H9 (cell line): ENCODE measurements at regions not wholly inside any gene's neighbourhood (a gene's known extent, or its start where the extent isn't known, plus 50 kb on each side); places are given as distances from the start of the nearest gene placed in this dataset.

Experiments used
- DNase-seq: peaks from one replicate; pipeline ENCODE4 v3.0.0-alpha.2; 2017
- H2AFZ ChIP-seq: one replicate; pipeline ENCODE4 v1.6.1; 2013; ENCODE audit warnings: mild to moderate bottlenecking, low read length, control low read depth, moderate library complexity
- H2AK5ac ChIP-seq: 2 replicates; pipeline ENCODE4 v1.6.1; 2013; ENCODE audit warnings: low read length, control low read depth, mixed read lengths; ENCODE audit not compliant: insufficient read length
- H2BK120ac ChIP-seq: one replicate; pipeline ENCODE4 v1.6.1; 2013; ENCODE audit warnings: low read depth, mild to moderate bottlenecking, low read length, control low read depth, inconsistent platforms; ENCODE audit not compliant: poor library complexity, severe bottlenecking
- H2BK12ac ChIP-seq: 2 replicates; pipeline ENCODE4 v1.6.1; 2013; ENCODE audit warnings: low read length, control low read depth, mixed read lengths, low read depth; ENCODE audit not compliant: insufficient read length
- H2BK15ac ChIP-seq: 2 replicates; pipeline ENCODE4 v1.6.1; 2013; ENCODE audit warnings: low read depth, low read length, control low read depth
- H2BK20ac ChIP-seq: one replicate; pipeline ENCODE4 v1.6.1; 2013; ENCODE audit warnings: low read depth, mild to moderate bottlenecking, low read length, control low read depth, inconsistent platforms; ENCODE audit not compliant: poor library complexity, severe bottlenecking
- H2BK5ac ChIP-seq: 2 replicates; pipeline ENCODE4 v1.6.1; 2013; ENCODE audit warnings: low read length, control low read depth, mixed read lengths; ENCODE audit not compliant: insufficient read length
- H3K14ac ChIP-seq: 2 replicates; pipeline ENCODE4 v1.6.1; 2013; ENCODE audit warnings: low read length, control low read depth; ENCODE audit not compliant: insufficient read depth
- H3K18ac ChIP-seq: 2 replicates; pipeline ENCODE4 v1.6.1; 2013; ENCODE audit warnings: low read depth, mild to moderate bottlenecking, mixed read lengths, low read length, control low read depth; ENCODE audit not compliant: insufficient read length
- H3K23ac ChIP-seq: 2 replicates; pipeline ENCODE4 v1.6.1; 2013; ENCODE audit warnings: low read length, control low read depth, mixed read lengths, low read depth; ENCODE audit not compliant: insufficient read length
- H3K23me2 ChIP-seq: 2 replicates; pipeline ENCODE4 v1.6.1; 2013; ENCODE audit warnings: low read depth, mild to moderate bottlenecking, mixed read lengths, low read length, control low read depth; ENCODE audit not compliant: insufficient read length, poor library complexity, severe bottlenecking
- H3K27ac ChIP-seq: 2 replicates; pipeline ENCODE4 v1.5.1; 2013; ENCODE audit warnings: low read length, control low read depth, mixed read lengths, low read depth; ENCODE audit not compliant: insufficient read length
- H3K27me3 ChIP-seq: 2 replicates; pipeline ENCODE4 v1.6.1; 2013; ENCODE audit warnings: low read length, control low read depth, inconsistent platforms; ENCODE audit not compliant: insufficient read depth
- H3K4ac ChIP-seq: 2 replicates; pipeline ENCODE4 v1.6.1; 2013; ENCODE audit warnings: low read depth, mild to moderate bottlenecking, control low read depth, inconsistent platforms, low read length, moderate library complexity
- H3K4me1 ChIP-seq: 2 replicates; pipeline ENCODE4 v1.6.1; 2013; ENCODE audit warnings: low read length, control low read depth, inconsistent platforms; ENCODE audit not compliant: insufficient read depth
- H3K4me2 ChIP-seq: 2 replicates; pipeline ENCODE4 v1.6.1; 2013; ENCODE audit warnings: low read length, control low read depth, mixed read lengths; ENCODE audit not compliant: insufficient read length, insufficient read depth
- H3K56ac ChIP-seq: 2 replicates; pipeline ENCODE4 v1.6.1; 2013; ENCODE audit warnings: low read depth, mild to moderate bottlenecking, mixed read lengths, low read length, control low read depth; ENCODE audit not compliant: insufficient read length
- H3K79me1 ChIP-seq: 2 replicates; pipeline ENCODE4 v1.6.1; 2013; ENCODE audit warnings: low read depth, mild to moderate bottlenecking, moderate library complexity, low read length, control low read depth, inconsistent platforms; ENCODE audit not compliant: insufficient read depth, poor library complexity, severe bottlenecking
- H3K79me2 ChIP-seq: 2 replicates; pipeline ENCODE4 v1.6.1; 2013; ENCODE audit warnings: low read length, control low read depth, inconsistent platforms; ENCODE audit not compliant: insufficient read depth
- H3K9ac ChIP-seq: 2 replicates; pipeline ENCODE4 v1.6.1; 2013; ENCODE audit warnings: low read length, control low read depth, mixed read lengths; ENCODE audit not compliant: insufficient read length; ENCODE audit errors: extremely low read depth
- H3K9me3 ChIP-seq: one replicate; pipeline ENCODE4 v1.6.1; 2013; ENCODE audit warnings: low read depth, low read length, inconsistent platforms; ENCODE audit not compliant: control insufficient read depth
- H3T11ph ChIP-seq: one replicate; pipeline ENCODE4 v1.6.1; 2013; ENCODE audit warnings: mild to moderate bottlenecking, low read length, control low read depth, inconsistent platforms
- H4K20me1 ChIP-seq: one replicate; pipeline ENCODE4 v1.6.1; 2013; ENCODE audit not compliant: control insufficient read depth, insufficient read length, insufficient read depth
- H4K5ac ChIP-seq: 2 replicates; pipeline ENCODE4 v1.6.1; 2013; ENCODE audit warnings: low read depth, mild to moderate bottlenecking, mixed read lengths, low read length, control low read depth; ENCODE audit not compliant: insufficient read length
- H4K8ac ChIP-seq: replicated peaks from 2 replicates; pipeline ENCODE4 v1.6.1; 2013; ENCODE audit warnings: low read length, control low read depth, mixed read lengths, low read depth; ENCODE audit not compliant: insufficient read length
- H4K91ac ChIP-seq: 2 replicates; pipeline ENCODE4 v1.6.1; 2013; ENCODE audit warnings: low read depth, mild to moderate bottlenecking, moderate library complexity, mixed read lengths, low read length, control low read depth; ENCODE audit not compliant: insufficient read length
- H3K27ac Mint-ChIP-seq, 3 experiments: 2 replicates in 2 of 3; 3 replicates in 1 of 3; pipeline ENCODE4 v1.8.0; 2020 to 2021; ENCODE audit warnings: mixed read lengths in 3 of 3, mild to moderate bottlenecking in 1 of 3, moderate library complexity in 1 of 3
- H3K27me3 Mint-ChIP-seq: 2 replicates; pipeline ENCODE4 v1.8.0; 2021; ENCODE audit warnings: low read depth, mild to moderate bottlenecking, moderate library complexity, mixed read lengths
- H3K36me3 Mint-ChIP-seq, 3 experiments: 2 replicates in 2 of 3; 3 replicates in 1 of 3; pipeline ENCODE4 v1.8.0; 2020 to 2021; ENCODE audit warnings: low read depth in 3 of 3, mixed read lengths in 3 of 3; ENCODE audit not compliant: insufficient read depth in 1 of 3
- H3K4me1 Mint-ChIP-seq, 2 experiments: 2 replicates each; pipeline ENCODE4 v1.8.0; 2020; ENCODE audit warnings: mixed read lengths in 2 of 2
- H3K4me3 Mint-ChIP-seq, 2 experiments: 2 replicates in 1 of 2; 3 replicates in 1 of 2; pipeline ENCODE4 v1.8.0; 2020 to 2021; ENCODE audit warnings: mild to moderate bottlenecking in 2 of 2, mixed read lengths in 2 of 2, moderate library complexity in 1 of 2
- H3K9me3 Mint-ChIP-seq, 2 experiments: 2 replicates in 1 of 2; 3 replicates in 1 of 2; pipeline ENCODE4 v1.8.0; 2020; ENCODE audit warnings: mild to moderate bottlenecking in 2 of 2, mixed read lengths in 2 of 2, moderate library complexity in 1 of 2
- CTCF ChIP-seq: fragments of 200-600 bp; sonication (generic); conservative IDR thresholded peaks from 3 replicates; pipeline ENCODE4 v1.8.0; 2021; ENCODE audit warnings: antibody characterized with exemption, mild to moderate bottlenecking
- WGBS: extraction: QIAGEN DNeasy Blood & Tissue Kit; methylation state at CpG from one replicate; pipeline ENCODE4 v1.1.7; 2013; ENCODE audit warnings: missing lambda C conversion rate, low lambda C conversion rate, mixed read lengths; ENCODE audit not compliant: insufficient read length; ENCODE audit errors: extremely low coverage; 5-methylcytosine and 5-hydroxymethylcytosine counted together

DNA sequence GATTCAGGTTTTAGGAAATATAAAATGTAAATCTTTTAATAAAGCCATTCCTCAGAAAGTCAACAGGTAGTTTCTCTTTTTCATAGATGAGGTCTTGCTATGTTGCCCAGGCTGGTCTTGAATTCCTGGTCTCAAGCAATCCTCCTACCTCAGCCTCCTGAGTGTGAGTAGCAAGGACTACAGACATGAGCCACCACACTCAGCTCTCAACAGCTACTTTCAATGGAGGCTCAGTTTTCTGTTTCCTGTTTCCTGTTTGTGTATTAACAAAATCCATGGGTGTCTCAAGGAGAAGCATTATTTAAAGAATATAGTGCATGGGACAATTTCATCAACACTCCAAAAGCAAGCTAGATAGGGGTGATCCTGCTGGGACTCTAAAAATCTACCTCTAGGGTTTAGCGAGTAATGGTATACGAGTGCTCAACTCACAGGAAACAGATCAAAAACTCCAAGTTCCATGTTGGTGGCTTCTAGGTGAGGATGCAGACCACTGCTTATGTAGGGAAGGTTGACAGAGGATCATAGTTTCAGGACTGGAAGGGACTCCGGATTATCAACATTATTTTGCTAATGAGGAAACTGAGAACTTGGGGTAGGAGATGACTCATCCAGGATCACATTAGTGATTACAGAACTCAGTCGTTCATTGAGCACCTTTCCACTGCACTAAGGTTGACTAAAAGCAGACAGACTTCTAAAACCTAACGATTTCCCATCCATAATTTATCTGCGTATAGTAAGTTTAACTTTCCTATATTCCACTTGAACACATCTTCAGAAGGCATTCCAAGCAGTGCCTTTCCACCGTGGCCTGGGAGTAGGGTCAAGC, 61.7 kb upstream of the WIPF1 start:
- H3K9me3 Mint-ChIP-seq: peaks cover 3 to 8% of the 10 kb centered on the region in 2 experiments; a peak in 2 of 5 replicates
- Histone ChIP-seq H3K23me2 (no peaks in the 10 kb centered on the region), H3K4me1 (0 out of 2 replicates have a peak, but pooled peaks cover 2% of the 10 kb centered on the region), H3K27me3 (no peaks in the 10 kb centered on the region), H3T11ph (no peak overlapping the region), H2BK20ac (no peak overlapping the region), H4K8ac (no peak overlapping the region), H4K20me1 (no peaks in the 10 kb centered on the region), H2BK120ac (no peak overlapping the region), H3K18ac (no peak overlapping the region), H3K4me2 (no peak overlapping the region), H3K27ac (no peak overlapping the region), H3K56ac (no peak overlapping the region), H3K79me1 (no peaks in the 10 kb centered on the region), H3K79me2 (no peaks in the 10 kb centered on the region), H2AFZ (no peak overlapping the region), H3K14ac (no peak overlapping the region), H3K23ac (no peak overlapping the region), H4K5ac (no peak overlapping the region), H3K4ac (no peak overlapping the region), H2BK15ac (no peak overlapping the region), H2AK5ac (no peak overlapping the region), H2BK5ac (no peak overlapping the region), H3K9me3 (no peaks in the 10 kb centered on the region), H4K91ac (no peak overlapping the region), H2BK12ac (no peak overlapping the region), H3K9ac (no peak overlapping the region)
- WGBS: no CpG with 5 or more reads among the region's 7 CpGs
- no peak overlapping the region for H3K27ac Mint-ChIP-seq
- no peak overlapping the region for H3K4me3 Mint-ChIP-seq
- DNase-seq: no peak
- no peaks in the 10 kb centered on the region for H3K27me3 Mint-ChIP-seq
- no peak for TF ChIP-seq CTCF
- peaks cover 6 to 8% of the 10 kb centered on the region in 2 experiments for H3K4me1 Mint-ChIP-seq
- peaks cover 0 to 12% (median 3%) of the 10 kb centered on the region in 3 experiments; a peak in 4 of 7 replicates for H3K36me3 Mint-ChIP-seq
